GM19023 (cell line): ENCODE measurements at regions not wholly inside any gene's neighbourhood (a gene's known extent, or its start where the extent isn't known, plus 50 kb on each side); places are given as distances from the start of the nearest gene placed in this dataset.

Experiments used
- ATAC-seq: cut with Tn5 transposase; IDR thresholded peaks from one replicate; pipeline ENCODE4 v1.9.1; 2021; ENCODE audit warnings: mild to moderate bottlenecking, moderate library complexity; ENCODE audit not compliant: unreplicated experiment

DNA sequence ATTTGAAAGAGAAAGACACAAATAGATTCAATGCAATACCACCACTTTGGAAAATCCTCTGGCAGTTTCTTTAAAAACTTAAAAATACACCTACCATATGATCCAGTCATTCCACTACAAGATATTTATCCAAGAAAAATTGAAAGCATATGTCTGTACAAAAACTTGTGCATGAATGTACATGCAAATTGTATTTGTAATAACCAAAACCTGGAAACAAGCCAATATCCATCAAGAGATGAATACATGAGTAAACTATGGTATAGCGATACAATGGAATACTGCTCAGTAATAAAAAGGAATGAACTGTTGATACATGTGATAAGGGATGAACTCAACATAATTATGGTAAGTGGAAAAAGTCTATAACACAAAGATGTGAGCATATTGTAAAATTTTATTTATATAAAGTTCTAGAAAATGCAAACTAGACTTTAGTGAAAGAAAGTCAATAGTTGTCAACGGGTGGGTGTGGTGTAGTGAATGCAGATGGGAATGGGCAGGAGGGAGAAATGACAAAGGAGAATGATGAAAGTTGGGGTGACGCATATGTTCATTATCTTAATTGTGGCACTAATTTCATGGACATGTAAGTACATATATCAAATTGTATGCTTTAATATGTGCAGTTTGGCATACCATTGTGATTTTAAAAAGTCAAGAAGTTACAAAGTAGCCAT lies 347.5 kb downstream of the SAMD5 start:
- no peak for ATAC-seq

GRCh38 chr6:147856687-147857086 lies 348.2 kb downstream of the SAMD5 start:
- ATAC-seq = no peak

DNA sequence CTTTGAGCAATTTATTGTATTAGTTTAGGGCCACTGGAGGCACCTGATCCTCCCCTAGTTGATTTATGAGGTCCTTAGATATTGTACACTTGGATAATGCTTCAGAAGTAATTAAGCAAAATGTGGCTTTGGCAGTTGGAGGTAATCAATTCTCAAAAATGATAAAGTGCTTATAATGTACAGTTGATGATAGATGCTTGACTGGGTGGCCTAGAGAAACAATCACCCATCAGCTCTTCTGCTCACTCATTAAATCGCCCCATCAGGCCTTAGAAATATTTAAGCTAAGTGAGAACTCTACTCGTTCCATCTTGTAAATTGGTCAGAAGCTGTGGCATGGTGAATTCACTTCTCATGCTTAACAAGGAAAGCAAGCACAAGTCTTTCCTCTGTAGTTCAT lies 349.9 kb downstream of the SAMD5 start:
- ATAC-seq = no peak

DNA sequence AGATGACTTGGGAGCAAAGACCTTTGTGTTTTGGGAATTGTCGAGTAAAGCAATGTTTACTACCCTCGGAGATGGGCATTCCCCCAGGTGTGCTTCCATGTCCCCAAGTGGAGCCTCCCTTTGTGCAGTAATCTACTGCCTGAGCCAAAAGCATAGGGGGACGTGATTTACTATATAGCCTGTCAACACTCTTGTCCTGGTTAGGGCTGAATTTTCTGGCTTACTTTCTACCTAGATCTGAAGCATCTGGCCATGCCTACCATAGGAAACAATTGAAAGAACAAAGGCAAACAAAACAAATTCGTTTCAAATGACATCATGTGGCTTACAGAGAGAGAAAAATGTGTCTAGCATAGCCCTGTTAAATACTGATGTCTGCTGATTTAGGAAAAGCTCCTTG lies 350.6 kb downstream of the SAMD5 start:
- ATAC-seq = no peak

DNA sequence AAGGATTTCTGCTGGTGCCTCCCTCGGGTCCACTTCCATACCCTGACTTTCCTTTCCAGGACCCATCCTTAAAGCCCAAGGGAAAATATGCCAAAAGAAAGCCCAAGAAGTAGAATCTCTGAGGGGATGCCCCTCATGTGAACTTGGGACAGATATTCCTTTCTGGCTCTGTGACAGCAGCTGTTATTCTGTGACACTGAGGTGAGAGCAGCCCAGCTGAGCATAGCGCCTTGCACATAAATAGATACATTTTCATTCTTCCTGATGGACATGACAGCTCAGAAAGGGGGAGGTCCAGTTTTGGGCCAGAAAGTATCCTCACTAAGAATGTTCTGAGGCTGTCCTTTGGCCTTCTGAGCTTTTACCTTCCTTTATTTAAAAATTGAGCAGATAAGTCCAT lies 353.2 kb downstream of the SAMD5 start:
- ATAC-seq = no peak

- no peak for ATAC-seq
Measured at GRCh38 chr6:147867433-147868226, 359.1 kb downstream of the SAMD5 start.

DNA sequence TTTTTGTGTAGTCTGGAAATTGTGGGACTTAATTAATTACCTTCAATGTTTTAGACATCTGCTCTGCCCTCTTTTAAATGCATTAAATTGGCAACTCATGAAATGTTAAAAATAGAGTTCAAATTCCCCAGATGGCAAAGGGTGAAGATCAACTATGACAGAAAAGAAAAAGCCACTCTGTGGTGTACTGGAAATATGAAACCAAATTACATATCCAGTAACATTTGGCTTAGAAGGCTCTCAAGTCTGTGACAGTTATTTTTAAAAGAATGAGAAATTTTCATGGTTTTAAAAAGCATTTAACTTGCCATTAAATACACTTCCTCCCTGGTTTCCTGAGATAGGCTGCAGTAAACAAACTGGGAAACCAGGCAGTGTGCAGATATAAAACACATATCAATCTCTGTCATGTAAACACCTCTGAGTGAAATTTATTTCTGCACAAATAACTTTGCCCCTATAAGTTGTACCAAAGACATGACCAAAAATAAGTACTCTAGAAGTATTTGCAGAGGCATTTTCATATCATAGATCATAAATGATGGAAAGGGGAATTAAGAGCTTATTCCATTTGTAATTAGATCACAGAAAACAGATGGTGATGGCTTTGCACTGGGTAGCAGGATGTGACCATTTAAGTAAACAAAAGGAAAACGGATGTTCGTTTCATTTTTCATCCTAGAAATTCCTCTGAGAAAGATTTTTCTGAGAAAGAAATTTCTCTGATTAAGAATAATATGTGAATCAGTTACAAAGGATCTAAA lies 360.1 kb downstream of the SAMD5 start:
- ATAC-seq = no peak

- no peak for ATAC-seq
Measured at GRCh38 chr6:147869201-147869600, 360.7 kb downstream of the SAMD5 start.

- ATAC-seq = no peak
Measured at GRCh38 chr6:147869869-147870268, 361.4 kb downstream of the SAMD5 start.

DNA sequence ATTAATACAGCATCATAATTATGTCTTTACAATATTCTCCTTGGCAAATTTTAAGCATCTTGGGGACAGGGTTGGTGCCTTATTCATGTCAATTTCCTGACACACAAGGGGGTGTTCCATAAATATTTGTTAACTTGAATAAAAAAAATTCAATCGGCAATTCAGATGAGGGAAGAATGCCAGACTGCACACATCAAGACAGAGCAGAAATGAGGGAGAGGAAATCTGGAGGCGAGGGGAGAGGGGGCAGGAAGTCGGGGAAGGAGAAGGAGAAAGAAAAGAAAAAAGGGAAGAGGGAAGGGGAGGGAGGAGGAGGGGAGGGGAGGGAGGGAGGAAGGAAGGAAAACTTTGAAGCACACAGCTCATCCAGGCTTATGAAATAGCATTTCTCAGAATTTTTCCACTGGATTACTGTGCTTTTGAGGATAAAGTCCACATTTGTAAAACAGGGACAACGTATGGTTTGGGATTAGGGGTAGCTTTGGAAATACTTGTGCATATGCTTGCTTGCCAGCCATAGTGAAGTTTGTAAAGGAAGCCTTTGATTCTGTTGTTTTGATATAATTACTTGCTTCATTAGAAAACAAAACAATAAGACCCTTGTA lies 362.1 kb downstream of the SAMD5 start:
- ATAC-seq = no peak

- no peak for ATAC-seq
Measured at GRCh38 chr6:147872002-147872401, 363.5 kb downstream of the SAMD5 start.

DNA sequence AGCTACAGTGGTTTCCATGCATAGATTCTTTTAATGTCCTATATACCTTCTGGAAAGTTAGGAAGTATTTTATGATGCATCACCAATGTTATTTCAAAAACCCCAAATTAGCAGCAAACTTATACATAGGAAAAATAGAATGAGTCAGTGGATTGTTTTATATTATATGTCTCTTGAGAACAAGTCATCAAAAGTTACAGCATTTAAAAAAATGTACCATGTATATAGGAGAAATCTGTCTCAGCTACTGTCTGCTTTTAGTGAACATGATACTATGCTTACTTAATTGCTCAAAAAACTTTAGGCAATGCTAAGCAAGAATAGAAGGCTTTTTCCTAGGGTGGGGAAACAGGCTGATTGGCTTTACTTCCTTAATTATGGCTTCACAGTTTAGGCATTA lies 365.3 kb downstream of the SAMD5 start:
- ATAC-seq = no peak

GRCh38 chr6:147874322-147874721 lies 365.8 kb downstream of the SAMD5 start:
- no peak for ATAC-seq

- no peak for ATAC-seq
Measured at GRCh38 chr6:147879031-147879580, 370.6 kb downstream of the SAMD5 start.

DNA sequence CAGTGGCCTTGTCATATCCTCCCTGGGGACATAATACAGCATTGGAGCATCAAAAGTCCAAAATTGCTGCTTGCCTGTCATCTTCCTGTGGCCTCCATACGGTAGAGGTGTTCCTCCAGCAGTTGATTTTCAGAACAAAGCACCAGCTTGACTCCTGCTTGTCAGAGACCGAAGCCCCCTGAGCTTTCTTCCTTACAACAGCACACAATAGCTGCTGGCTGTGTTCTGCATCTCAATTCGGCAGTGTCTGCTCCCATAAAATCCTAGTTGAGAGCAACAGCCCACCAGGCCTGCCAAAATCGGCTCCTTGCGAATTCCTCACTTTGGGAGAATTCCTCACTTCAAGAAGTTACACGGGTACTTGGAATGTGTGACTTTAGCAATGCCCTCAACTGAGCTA lies 372.9 kb downstream of the SAMD5 start:
- no peak for ATAC-seq

- no peak for ATAC-seq
Measured at GRCh38 chr6:147888374-147888773, 379.9 kb downstream of the SAMD5 start.

DNA sequence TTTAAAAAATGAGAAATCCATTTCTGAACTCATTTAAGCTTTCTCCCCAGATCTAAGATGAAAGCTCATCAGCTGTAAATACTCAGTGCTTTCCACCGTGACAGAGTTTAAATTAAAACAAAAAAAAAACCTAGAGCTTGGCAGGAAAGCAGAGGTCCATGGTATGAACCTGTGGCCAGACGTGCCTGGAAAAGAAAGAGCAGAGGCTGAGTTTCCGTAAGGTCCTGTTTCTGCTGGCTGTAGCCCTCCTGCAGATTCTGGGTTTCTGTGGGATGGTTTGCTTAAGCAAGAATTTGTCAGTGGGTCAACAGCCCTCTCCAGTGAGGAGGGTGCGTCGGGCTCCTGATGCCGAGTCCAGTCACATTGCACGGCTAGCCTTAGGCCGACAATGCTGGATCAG lies 383.2 kb downstream of the SAMD5 start:
- ATAC-seq = no peak

- ATAC-seq = no peak
Measured at GRCh38 chr6:147892476-147892875, 384.0 kb downstream of the SAMD5 start.

DNA sequence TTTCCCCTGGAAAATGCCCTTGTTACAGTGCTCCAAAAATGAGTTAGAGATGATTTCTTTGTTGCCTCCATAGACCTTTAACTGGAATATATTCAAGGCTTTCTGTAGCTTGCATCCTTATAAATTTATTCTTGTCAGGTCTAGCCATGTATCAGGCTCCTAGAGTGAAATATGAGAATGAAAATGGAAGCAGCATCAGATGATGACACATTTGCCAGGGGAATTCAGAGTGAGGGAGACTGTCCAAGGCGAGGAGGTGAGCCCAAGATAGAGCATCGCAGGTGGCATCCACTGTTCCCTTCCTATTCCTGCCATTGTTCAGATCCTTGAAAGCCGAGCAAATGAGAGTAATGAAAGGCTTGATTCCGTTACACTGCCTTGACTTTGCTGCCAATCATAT lies 386.8 kb downstream of the SAMD5 start:
- ATAC-seq = no peak

GRCh38 chr6:147900247-147900830 lies 391.8 kb downstream of the SAMD5 start:
- no peak for ATAC-seq

DNA sequence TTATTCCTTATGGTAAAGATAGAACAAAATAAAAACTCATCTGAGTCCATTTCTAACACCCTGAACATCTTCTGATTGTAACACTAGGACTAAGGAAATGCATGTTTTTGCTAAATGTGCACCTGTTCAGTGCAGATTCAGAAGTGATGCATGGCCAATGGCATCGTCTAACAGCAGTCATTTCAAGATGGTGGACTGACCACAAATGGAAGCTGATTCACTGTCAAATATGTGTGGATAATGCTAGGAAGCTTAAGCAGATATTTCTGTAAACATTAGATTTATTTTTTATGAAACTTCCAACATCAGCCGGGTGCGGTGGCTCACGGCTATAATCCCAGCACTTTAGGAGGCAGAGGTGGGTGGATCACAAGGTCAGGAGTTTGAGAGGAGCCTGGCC lies 394.8 kb downstream of the SAMD5 start:
- ATAC-seq = no peak
